ENCODE measurements at regions not wholly inside any gene's neighbourhood (a gene's known extent, or its start where the extent isn't known, plus 50 kb on each side); places are given as distances from the start of the nearest gene placed in this dataset.

DNA sequence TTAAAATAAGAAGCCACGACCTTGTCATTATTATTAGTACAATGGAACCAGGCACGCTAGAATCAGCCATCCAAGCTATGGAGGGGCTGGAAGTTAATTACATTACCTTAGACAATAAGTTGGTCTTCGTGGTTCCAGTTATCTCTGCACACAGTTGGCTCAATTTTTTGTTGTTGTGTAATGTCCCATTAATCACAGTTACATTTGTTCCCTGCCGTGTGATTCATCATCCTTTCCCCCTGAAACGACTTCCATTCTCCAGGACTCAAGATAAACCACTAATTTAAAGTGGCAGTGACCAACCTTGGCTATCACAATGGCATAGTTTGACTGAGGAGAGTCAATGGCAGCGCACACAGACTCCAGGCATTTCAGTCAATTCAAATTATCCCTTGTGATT is 905.0 kb downstream of the RAB28 start:
- TF ChIP-seq, protein P1, sequence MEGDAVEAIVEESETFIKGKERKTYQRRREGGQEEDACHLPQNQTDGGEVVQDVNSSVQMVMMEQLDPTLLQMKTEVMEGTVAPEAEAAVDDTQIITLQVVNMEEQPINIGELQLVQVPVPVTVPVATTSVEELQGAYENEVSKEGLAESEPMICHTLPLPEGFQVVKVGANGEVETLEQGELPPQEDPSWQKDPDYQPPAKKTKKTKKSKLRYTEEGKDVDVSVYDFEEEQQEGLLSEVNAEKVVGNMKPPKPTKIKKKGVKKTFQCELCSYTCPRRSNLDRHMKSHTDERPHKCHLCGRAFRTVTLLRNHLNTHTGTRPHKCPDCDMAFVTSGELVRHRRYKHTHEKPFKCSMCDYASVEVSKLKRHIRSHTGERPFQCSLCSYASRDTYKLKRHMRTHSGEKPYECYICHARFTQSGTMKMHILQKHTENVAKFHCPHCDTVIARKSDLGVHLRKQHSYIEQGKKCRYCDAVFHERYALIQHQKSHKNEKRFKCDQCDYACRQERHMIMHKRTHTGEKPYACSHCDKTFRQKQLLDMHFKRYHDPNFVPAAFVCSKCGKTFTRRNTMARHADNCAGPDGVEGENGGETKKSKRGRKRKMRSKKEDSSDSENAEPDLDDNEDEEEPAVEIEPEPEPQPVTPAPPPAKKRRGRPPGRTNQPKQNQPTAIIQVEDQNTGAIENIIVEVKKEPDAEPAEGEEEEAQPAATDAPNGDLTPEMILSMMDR (IDR thresholded peaks at IDR 0.05; ENCODE audit: low read depth, low read length, missing control alignments), result no peak
- no peak overlapping the region for H3K4me3 ChIP-seq (ENCODE audit: low read depth, low read length)
- DNase-seq (ENCODE audit: low read depth), result no peak

DNA sequence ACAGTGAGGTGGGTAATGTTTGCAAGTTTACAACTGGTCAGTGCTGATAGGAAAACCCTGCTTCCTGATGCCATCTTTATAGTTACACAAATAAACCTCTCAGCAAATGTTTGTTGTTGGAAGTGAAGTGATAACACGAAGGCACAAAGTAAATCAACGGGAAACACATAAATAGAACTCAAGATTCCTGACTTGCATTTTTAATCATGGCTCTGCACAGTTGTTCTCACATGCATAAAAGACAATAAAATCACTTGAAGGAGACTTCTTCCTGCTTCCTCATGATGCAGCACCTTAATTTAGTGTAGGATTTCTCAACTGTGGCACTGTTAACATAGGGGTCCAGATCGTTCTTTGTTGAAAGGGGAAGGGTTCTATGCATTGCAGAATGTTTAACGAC is 907.7 kb downstream of the RAB28 start:
- no peak overlapping the region for H3K4me3 ChIP-seq (ENCODE audit: low read depth, low read length)
- TF ChIP-seq, protein P1 (IDR thresholded peaks at IDR 0.05; ENCODE audit: low read depth, low read length, missing control alignments), result no peak
- no peak for DNase-seq (ENCODE audit: low read depth)

DNA sequence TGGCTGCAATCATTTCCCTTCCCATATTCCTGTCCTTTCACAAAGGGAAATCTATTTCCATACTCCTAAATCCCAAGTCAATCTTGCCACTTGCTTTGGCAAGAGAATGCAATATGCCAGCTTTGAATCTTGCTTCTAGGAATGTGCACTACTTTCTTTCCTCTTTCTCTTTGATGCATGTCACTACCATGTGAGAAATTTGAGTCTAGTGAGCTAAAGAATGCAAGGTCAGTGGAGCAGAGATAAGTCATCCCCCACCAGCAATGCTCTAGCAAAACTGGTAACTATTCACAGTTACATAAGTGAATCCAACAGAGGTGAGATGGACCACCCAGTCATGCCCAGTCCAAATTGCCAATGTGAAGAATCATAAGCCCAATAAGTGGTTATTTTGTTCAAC is 910.4 kb downstream of the RAB28 start:
- TF ChIP-seq, protein P1 (IDR thresholded peaks at IDR 0.05; ENCODE audit: low read depth, low read length, missing control alignments), result no peak
- H3K4me3 ChIP-seq (ENCODE audit: low read depth, low read length), result no peak overlapping the region
- DNase-seq (ENCODE audit: low read depth), result no peak

DNA sequence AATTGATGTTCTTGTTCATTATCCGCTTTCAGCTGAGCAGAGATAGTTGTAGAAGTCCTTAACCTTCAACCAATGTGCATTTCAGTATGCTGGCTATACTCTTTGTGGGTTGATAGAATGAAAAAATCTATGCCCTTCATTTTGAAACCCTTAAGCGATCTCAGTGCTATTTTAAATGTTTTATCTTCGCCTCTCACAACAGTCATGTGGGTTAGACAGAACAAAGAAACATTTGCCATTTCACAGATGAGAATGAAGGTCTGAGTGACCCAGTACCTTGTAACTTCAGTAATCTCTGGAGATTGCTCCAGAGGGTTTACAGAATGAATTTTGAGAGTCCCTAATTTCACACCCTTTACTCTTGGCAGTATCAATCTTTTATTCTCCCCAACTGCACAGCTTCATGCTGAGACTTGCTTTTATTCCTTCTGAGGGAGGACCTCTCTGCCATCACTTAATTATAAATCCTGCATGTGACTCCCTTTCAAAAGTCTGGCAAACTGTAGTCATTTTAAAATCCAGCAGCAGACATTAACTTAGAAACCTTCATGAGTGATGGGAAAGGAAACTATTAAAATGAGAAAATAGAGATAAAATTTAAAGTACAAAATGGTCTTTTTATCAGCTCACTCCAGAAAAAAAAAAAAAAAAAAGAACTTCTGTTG is 921.5 kb downstream of the RAB28 start:
- no peak overlapping the region for H3K4me3 ChIP-seq (ENCODE audit: low read depth, low read length)
- DNase-seq (ENCODE audit: low read depth), result no peak
- TF ChIP-seq, protein P1 (IDR thresholded peaks at IDR 0.05; ENCODE audit: low read depth, low read length, missing control alignments), result no peak

DNA sequence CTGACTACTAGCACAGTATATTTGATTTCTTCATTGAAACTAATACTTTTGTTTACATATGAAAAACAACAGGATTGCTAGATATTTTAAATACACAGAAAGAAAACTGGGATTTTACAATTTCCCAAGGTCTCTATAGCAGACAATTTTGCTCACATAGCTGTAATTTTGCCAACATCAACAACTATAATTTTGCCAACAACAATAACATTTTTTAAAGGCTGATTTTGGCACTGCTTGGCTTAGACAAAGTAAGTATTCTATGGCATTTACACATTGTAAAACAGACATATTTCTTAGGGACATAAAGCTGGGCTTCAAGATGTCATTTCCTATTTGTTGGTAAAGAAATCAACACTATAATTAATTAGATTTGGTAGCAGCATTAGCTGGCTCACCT is 922.1 kb downstream of the RAB28 start:
- no peak overlapping the region for H3K4me3 ChIP-seq (ENCODE audit: low read depth, low read length)
- no peak for DNase-seq (ENCODE audit: low read depth)
- TF ChIP-seq, protein P1 (IDR thresholded peaks at IDR 0.05; ENCODE audit: low read depth, low read length, missing control alignments), result no peak

DNA sequence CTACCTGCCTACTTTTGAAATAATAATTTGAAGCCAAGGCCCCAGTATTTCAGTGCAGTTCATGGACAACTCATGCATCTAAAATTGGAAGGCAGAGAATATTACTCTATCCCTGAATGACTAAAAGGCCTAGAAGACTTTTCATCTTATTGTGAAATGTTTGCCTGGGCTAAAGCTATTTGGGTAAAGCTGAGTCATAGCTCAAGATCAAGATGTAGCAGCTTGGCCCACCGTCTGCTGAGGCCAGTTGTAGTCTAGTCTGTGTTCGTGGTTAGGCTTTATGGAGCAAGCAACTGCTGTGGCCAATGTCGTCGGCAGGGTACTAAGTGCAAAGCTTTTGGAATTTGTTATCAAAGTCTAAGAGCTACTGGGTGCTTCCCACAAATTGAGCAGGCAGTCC is 929.1 kb downstream of the RAB28 start:
- H3K4me3 ChIP-seq (ENCODE audit: low read depth, low read length), result no peak overlapping the region
- DNase-seq (ENCODE audit: low read depth), result no peak
- TF ChIP-seq, protein P1 (IDR thresholded peaks at IDR 0.05; ENCODE audit: low read depth, low read length, missing control alignments), result no peak

DNA sequence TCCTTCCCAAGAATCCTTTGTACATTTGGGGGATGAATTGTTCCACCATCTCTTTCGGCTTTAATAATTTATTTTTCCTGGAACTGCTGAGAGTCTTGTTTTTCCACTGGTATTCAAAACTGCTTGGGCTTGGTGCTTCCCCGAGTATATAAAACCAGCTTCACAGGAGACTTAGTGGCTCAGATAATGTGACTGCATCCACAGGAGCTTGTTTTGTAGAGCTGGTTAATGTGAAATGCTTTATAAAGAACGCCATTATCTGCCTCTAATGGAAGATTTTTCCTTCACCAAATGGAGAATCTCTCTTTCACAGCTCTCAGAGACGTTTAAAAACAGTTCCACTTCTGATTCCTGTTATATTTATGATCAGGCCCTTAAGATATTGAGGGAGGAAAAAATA is 935.5 kb downstream of the RAB28 start:
- H3K4me3 ChIP-seq (ENCODE audit: low read depth, low read length), result no peak overlapping the region
- TF ChIP-seq, protein P1 (IDR thresholded peaks at IDR 0.05; ENCODE audit: low read depth, low read length, missing control alignments), result no peak
- no peak for DNase-seq (ENCODE audit: low read depth)

Measured in GM12864 (cell line).